ENCODE measurements at regions not wholly inside any gene's neighbourhood (a gene's known extent, or its start where the extent isn't known, plus 50 kb on each side); places are given as distances from the start of the nearest gene placed in this dataset.
"Not testable (repeated sequence)": the region's sequence is repeated elsewhere in the genome, so short reads cannot be mapped to it uniquely, and the experiment has no call there.

- no peak for DNase-seq (ENCODE audit: low spot score)
- no peak for FAIRE-seq
These were observed 247.3 kb upstream of the NSMCE3 start for GRCh38 chr15:29516929-29517328.

GRCh38 chr15:29514926-29515325 is 245.3 kb upstream of the NSMCE3 start:
- no peak for FAIRE-seq
- DNase-seq (ENCODE audit: low spot score) = no peak

- DNase-seq (ENCODE audit: low spot score) (no peak), FAIRE-seq (no peak)
These were observed 242.0 kb upstream of the NSMCE3 start for GRCh38 chr15:29511663-29512062.

DNA sequence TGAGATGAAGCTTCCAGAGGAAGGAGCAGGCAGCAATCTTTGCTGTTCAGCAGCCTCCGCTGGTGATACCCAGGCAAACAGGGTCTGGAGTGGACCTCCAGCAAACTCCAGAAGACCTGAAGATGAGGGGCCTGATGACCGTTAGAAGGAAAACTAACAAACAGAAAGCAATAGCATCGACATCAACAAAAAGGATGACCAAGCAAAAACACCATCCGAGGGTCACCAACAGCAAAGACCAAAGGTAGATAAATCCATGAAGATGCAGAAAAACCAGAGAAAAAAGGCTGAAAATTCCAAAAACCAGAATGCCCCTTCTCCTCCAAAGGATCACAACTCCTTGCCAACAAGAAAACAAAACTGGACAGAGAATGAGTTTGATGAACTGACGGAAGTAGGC is 235.9 kb upstream of the NSMCE3 start:
- not testable (repeated sequence) for FAIRE-seq; DNase-seq (ENCODE audit: low spot score)

DNA sequence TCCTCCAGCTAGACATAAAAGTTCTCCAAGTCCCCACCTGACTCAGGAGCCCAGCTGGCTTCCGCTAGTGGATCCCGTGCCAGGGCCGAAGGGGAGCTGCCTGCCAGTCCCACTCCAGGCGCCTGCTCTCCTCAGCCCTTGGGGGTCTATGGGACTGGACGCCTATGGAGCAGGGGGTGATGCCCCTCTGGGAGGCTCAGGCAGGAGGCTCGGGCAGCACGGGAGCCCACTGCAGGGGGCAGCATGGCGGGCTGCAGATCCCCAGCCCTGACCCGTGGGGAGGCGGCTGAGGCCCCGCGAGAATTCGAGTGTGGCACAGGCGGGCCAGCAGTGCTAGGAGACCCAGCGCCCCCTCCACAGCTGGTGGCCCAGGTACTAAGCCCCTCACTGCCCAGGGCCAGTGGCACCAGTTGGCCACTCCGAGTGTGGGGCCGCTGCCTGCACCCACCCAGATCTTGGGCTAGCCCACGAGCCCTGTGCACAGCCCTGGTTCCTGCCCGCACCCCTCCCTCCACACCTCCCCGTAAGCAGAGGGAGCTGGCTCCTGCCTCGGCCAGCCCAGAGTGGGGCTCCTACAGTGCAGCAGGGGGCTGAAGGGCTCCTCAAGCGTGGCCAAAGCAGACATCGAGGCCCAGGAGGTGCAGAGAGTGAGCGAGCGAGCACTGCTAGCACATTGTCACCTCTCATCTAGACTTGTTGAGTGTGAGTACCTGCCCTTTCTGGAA is 221.3 kb upstream of the NSMCE3 start:
- no peak for FAIRE-seq
- DNase-seq (ENCODE audit: low spot score) = no peak

DNA sequence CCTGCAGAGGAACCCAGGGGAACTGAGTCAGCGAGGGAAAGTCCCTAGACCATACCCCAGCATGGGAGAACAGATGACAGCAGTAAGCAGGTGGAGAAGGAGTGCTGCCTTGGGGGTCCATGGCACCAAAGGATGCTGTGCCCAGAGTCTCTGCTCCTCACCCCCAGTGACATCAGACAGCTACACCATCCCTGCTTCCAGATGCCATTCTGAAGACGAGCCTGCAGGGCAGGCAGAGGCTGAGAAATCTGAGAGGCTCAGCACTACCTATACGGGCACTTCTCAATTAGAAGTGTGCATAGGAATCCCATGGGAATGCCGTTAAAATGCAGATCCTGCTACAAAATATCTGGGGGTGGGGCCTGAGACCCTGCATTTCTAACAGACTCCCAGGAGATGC is 211.3 kb upstream of the NSMCE3 start:
- FAIRE-seq (no peak), DNase-seq (ENCODE audit: low spot score) (no peak)

GRCh38 chr15:29480278-29480677 is 210.7 kb upstream of the NSMCE3 start:
- FAIRE-seq (no peak), DNase-seq (ENCODE audit: low spot score) (no peak)

DNA sequence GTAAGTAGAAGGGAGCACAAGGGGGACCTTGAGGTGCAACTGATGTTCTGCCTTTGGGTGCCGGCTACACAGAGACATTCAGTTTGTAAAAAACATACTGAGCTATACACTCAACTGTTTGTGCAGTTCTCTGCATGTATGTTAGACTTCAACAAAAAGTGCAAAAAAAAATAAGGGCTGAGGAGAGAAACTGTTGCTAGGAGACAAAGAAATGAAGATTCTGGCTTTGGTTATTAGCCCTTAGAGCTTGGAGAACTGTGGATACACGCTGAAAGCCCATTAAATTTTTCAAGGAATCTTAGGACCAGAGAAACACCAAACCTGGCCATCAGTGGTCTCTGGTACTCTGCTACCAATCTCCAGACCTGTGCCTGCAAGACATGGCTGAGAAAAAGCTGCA is 207.6 kb upstream of the NSMCE3 start:
- no peak for FAIRE-seq

DNA sequence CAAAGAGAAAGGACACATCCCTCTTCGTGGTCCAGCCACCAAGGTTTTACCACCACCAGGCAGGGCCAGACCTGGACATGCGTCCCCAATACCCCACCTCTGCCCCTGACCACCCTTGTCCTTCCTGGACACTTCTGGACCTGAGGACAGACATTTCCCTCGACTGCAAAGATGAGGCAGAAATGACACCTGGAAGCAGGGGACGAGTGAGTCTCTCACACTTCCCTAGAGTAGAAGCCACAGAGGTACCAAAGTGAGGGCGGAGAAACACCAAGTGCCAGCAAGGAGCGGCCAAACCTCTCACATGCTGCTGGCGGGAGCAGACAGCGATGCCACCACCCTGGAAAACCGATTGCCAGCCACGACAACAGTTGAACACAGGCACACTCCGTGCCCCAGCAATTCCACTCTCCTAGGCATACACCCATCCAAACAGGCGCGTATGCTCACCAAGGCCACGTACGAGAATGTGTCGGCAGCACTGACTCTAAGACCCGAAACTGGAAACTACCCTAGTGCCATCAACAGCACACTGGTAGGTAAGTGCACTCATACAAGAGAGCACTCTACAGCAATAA is 207.0 kb upstream of the NSMCE3 start:
- DNase-seq (ENCODE audit: low spot score) (no peak), FAIRE-seq (no peak)

More for the DNA sequence above, 207.6 kb upstream of the NSMCE3 start:
- DNase-seq (ENCODE audit: low spot score) = no peak

DNA sequence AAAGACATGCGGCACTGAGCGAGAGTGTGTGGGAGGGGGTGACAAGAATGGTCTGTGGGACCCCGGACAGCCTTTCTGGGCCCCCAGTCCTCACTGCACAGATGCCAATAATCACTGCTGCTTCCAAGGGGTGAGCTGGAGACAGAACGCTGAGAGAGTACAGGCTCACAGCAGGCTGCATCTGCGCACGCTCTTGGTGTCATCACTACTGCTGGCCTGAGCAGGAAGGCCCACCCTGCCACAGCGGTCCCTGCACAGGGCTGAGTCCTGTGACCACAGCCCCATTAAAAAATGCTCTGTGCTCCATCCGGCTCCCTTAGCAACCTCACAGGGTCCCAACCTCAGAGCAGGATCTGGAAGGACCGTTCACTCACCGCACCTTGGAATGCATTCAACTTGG is 205.5 kb upstream of the NSMCE3 start:
- no peak for FAIRE-seq
- no peak for DNase-seq (ENCODE audit: low spot score)

GRCh38 chr15:29473621-29474105 is 204.0 kb upstream of the NSMCE3 start:
- DNase-seq (ENCODE audit: low spot score) = no peak
- no peak for FAIRE-seq

- DNase-seq (ENCODE audit: low spot score) (no peak), FAIRE-seq (no peak)
These were observed 203.4 kb upstream of the NSMCE3 start for GRCh38 chr15:29472901-29473445.

GRCh38 chr15:29471757-29472156 is 202.1 kb upstream of the NSMCE3 start:
- DNase-seq (ENCODE audit: low spot score) (no peak), FAIRE-seq (no peak)

DNA sequence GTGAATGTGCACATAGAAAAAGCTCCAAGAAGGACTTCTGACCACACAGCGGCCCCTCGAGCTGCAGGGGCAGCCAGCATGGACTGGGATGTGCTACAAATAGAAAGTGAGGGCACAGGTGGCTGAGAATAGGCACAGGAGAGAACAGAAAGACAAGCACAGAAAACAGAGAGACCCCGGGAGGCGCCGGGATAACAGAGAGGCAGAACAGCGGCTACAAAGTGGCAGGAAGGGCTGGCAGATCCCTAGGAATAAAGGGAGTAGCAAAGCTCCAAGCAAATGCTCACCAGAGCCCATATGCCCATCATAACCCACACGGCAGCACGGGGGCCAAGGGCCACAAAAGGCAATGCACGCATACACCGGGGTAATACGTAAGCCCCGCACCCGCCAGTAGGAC is 201.7 kb upstream of the NSMCE3 start:
- DNase-seq (ENCODE audit: low spot score) (no peak), FAIRE-seq (no peak)

- DNase-seq (ENCODE audit: low spot score) (no peak), FAIRE-seq (no peak)
These were observed 201.2 kb upstream of the NSMCE3 start for GRCh38 chr15:29470794-29471193.

GRCh38 chr15:29470311-29470710 is 200.7 kb upstream of the NSMCE3 start:
- FAIRE-seq (no peak), DNase-seq (ENCODE audit: low spot score) (no peak)

DNA sequence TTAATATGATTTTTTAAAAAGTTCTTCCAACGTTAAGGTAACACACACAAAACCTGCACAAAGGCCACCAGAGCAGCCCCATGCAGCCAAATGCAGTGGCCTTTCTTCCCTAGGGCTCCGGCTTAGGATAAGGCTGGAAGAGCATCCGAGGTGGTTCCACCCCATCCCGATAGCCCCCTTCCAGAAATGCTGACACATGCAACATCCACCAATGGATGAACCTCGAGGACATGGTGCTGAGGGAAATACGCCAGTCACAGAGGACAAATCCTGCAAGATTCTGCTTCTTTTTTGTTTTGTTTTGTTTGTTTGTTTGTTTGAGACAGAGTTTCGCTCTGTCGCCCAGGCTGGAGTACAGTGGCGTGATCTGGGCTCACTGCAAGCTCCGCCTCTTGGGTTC is 199.3 kb upstream of the NSMCE3 start:
- DNase-seq (ENCODE audit: low spot score) (no peak), FAIRE-seq (no peak)

GRCh38 chr15:29467091-29467490 is 197.5 kb upstream of the NSMCE3 start:
- no peak for FAIRE-seq
- no peak for DNase-seq (ENCODE audit: low spot score)

DNA sequence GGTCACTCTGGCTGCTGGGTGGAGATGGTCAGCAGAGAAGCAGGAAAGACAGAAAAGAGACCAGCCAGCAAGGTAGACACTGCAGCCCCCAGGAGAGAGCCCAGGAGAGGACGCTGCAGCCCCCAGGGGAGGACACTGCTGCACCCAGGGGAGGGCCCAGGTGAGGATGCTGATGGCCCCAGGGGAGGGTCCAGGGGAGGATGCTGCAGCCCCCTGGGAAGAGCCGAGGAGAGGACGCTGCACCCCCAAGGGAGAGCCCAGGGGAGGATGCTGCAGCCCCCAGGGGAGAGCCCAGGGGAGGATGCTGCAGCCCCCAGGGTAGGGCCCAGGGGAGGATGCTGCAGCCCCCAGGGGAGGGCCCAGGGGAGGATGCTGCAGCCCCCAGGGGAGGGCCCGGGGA is 196.7 kb upstream of the NSMCE3 start:
- DNase-seq (ENCODE audit: low spot score) (no peak), FAIRE-seq (no peak)

- FAIRE-seq (no peak), DNase-seq (ENCODE audit: low spot score) (no peak)
These were observed 196.2 kb upstream of the NSMCE3 start for GRCh38 chr15:29465816-29466215.

DNA sequence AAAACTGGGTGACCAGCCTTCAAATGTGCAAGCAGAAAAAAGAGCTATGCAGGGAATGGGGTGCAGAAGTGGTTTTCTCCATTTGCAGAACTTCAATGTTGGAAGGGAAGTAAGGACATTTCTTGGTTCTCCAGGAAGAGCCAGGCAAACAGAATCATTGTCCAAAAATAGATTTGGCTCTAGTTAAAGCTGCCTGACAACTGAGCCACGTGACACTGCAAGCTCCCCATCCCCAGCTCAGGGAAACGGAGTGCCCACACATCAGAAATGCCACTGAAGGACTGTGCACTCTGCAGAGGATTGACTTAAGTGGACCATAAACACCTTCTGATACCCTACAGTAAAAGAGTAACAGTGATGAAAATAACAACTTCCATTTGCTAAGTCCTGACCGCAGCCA is 195.6 kb upstream of the NSMCE3 start:
- no peak for FAIRE-seq
- DNase-seq (ENCODE audit: low spot score) = no peak

GRCh38 chr15:29461877-29462276 is 192.3 kb upstream of the NSMCE3 start:
- DNase-seq (ENCODE audit: low spot score) (no peak), FAIRE-seq (no peak)

DNA sequence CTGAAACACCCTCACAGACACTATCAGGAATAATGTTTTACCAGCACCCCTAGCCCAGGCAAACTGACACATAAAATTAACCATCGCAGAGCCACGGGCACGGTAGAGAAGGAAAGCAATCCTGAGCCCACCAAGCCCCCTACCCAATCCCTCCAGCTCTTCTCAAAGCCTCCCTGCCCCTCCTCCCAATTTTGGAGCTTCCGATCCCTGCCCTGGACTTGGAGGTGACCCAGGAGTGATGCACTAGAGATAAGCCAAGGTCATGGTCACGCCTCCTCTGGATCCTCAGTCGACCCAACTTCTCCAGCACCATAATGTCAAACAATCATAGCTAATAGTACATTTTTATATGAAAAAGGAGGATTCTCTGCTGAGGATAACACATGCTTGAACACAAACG is 188.7 kb upstream of the NSMCE3 start:
- FAIRE-seq = no peak
- DNase-seq (ENCODE audit: low spot score) = no peak
